NCI-H524 treated with DMSO at 0.1 percent for 48 hours (cell line): ENCODE measurements at regions not wholly inside any gene's neighbourhood (a gene's known extent, or its start where the extent isn't known, plus 50 kb on each side); places are given as distances from the start of the nearest gene placed in this dataset.
"Not testable (repeated sequence)": the region's sequence is repeated elsewhere in the genome, so short reads cannot be mapped to it uniquely, and the experiment has no call there.

Source experiments
- DNase-seq: peaks from one replicate; lab custom pipeline; 2025; lab: John Stamatoyannopoulos, UW

DNA sequence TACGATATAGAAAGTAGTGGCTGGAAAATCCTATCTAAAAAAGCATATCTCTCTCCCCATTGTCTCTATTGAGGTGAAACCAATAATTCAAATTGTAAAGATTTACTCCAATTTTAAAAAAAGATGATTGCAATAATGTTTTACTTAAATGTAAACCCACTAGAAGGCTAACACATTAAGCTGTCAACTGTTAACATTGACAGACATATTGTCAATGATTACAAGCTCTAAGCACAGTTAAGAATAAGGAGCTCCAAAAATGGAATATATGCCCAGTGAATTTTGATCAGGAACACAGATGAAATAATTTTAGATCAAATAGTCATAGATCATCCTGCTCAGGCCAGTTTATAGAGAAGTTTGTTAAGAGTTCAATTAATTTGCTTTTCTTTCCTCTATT, 123.6 kb upstream of the NETO1 start:
- DNase-seq, result no peak

DNA sequence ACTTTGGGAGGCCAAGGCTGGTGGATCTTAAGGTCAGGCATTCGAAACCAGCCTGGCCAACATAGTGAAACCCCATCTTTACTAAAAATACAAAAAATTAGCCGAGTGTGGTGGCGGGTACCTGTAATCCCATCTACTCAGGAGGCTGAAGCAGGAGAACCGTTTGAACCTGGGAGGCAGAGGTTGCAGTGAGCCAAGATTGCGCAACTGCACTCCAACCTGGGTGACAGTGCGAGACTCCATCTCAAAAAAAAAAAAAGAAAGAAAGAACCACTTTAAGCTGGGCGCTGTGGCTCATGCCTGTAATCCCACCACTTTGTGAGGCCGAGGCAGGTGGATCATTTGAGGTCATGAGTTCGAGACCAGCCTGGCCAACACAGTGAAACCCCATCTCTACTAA, 119.8 kb upstream of the NETO1 start:
- not testable (repeated sequence) for DNase-seq

DNA sequence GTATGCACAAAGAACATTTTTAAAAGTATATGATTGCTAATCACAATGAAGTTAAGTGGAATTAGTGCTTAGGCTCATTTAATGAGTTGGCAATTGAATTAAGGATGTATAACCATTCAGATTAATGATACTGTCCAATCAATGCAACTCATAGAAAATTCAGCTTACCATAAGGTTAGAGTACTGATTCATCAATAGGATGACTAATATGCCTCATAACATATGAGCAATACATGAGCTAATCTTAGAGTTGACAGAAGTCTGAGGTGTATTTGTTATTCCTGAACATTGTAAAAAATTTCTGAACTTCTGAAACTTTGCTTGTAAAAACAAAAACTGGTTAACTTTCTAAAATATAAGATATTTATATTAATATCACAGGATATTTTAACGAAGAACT, 118.3 kb upstream of the NETO1 start:
- DNase-seq, result no peak

DNA sequence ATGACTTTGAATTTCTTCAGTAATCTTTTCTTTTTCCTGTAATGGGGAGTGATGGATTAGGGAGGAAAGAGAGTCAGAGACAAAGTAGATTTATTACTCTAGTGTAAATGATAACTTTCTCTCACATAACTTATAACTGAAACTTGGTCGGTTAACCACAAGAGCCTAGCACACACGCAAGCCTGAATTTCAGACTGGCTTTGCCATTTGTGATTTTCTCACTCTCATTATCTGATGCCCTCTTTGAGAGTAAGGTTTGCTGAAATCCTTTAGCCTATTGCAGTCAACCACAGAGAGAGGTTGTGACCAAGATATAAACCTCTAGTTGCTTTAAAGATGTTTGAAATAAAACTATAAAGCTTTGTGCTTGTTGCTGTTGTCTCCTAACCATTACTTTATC, 117.9 kb upstream of the NETO1 start:
- no peak for DNase-seq

DNA sequence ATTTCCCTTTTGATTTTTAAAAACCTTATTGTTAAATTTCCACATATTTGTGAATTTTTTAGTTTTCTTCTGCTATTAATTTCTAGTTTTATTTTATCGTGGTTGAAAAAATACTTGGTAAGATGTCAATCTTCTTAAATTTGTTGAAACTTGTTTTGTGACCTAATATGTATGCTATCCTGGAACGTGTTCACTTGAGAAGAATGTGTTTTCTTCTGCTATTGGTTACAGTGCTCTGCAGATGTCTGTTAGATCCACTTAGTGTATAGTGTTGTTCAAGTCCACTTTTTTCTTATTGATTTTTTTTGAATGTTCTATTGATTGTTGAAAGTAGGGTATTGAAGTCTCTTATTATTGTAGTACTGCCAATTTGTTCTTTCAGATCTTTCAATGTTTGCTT, 116.5 kb upstream of the NETO1 start:
- DNase-seq, result no peak

DNA sequence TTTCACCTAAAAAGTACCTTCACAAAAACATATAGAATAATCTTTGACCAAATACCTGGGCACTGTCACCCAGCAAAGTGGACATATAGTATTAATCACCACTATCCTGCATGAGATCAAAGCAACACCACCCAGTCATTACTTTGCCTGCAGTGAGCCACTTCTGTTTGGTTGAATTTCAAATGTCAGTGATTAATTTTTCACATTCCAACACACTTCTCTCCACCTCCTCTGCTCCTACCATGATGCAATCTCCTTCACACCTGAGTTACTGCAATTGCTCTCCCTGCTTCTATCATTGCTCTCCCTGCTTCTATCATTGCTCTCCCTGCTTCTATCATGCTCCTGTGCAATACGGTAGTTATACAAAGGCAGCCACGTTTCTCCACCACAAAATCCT, 106.1 kb upstream of the NETO1 start:
- no peak for DNase-seq

DNA sequence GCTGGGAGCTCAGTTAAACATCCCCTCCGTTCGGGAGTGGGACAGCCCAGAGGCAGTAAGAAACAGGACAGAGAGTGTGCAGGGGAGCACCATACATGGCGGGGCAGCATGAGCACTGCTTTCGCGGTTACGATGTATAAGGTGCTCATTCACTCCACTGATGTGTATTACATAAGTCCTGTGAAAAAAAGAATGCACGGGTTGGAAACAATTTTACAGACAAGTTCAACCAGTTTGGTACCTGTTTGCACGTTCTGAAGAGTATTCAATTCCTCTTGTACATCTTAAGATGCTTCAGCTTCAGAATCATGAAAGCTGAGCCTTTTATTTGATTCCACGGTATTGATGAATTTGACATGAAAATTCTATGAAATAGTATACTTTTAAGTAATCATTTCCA, 97.8 kb upstream of the NETO1 start:
- DNase-seq, result no peak

DNA sequence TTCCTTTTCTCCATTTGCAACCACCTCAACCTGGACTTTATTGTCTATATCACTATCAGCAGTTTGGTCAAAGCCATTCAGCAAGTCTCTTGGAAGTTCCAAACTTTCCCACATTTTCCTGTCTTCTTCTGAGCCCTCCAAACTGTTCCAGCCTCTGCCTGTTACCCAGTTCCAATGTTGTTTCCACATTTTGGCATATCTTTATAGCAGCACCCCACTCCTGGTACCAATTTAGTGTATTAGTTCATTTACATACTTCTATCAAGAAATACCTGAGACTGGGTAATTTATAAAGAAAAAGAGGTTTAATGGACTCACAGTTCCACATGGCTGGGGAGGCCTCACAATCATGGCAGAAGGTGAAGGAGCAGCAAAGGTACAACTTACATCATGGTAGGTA, 90.4 kb upstream of the NETO1 start:
- DNase-seq, result not testable (repeated sequence)

DNA sequence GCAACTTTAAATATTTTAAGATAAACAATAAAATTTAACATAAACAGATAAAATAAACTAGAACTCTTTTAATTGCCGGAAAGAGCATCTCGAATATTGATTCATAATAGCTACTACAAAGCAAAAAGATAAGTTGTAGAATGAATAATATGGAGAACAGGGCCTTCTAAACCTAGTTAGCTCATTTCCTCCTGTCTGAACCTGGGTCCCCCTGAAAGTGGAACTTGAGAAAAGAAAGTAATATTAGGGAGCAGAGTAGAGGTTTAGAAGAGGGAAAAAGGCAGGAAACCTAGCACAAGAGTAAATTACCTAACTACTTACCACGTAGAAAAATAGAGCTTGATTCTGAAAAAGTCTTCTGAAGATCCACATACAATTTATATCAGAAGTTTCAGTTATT, 80.7 kb upstream of the NETO1 start:
- DNase-seq, result no peak

DNA sequence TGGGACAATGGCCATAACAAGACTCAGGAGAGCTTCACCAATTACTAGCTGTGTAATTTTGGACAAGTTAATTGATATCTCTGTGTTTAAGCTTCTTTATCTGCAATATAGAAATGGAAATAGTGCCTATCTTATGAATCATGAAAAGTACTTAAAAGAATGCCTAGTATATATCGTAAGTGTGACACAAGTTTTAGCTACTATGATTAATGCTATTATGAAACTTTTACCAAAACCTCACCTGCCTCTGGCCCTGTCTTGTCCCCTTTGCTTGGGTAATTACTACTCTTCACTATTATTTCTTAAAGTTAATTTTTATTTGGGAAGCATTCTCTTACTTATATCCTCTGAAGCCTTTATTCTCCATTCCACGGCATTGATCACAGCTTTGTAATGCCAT, 75.0 kb upstream of the NETO1 start:
- no peak for DNase-seq

DNA sequence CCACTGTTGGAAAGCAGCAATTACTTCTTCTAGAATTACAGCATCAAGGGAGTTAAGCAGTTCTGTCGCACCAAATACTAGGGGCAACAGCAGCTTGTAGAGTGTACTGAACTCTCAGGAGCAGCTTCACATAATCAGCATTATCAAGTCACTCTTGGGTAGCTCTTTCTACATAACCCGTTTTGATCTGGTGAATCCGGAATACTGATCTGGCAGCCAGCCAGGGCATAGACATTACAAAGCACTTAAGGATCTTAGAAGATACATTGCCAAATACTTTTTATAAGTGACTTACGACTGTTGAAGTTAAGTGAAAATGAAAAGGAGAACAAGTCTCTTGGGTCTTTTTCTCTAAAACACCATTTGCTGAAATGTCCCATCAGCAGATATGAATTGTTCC, 73.2 kb upstream of the NETO1 start:
- DNase-seq, result no peak

DNA sequence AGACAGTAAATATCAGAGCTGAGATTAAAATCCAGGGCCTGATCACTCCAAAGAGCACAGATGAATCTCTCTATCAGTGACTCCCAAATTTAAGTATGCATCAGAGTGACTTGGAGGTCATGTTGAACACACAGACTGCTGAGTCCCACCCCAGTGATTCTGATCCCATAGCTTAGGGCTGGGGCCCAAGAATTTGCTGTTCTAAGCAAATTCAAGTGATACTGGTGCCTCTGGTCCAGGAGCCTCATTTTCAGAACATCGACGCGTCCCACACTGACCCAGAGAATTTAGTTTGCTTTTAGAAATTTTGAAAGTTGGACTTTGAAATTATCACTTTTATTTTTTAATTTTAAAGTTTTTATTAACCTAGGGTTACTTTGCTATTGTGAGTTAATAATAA, 72.7 kb upstream of the NETO1 start:
- DNase-seq, result no peak

DNA sequence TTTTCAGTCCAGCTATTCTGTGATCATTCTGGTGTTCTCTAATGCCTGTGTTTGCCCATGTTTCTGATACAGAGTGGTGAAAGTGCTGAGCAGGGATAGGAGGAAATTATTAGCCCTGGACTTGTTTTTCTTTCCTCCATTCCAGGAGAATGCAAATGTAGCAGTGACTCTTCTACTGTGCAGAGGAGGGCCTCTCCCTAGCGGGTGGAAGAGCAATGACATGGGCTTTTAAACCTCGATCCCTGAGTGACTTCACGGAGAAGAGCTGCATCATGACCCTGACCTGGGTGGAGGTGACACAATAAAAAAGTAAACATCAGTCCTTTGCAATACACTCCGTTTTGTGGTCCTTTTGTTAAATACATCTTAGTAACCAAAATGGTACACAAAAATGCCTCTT, 68.0 kb upstream of the NETO1 start:
- no peak for DNase-seq

DNA sequence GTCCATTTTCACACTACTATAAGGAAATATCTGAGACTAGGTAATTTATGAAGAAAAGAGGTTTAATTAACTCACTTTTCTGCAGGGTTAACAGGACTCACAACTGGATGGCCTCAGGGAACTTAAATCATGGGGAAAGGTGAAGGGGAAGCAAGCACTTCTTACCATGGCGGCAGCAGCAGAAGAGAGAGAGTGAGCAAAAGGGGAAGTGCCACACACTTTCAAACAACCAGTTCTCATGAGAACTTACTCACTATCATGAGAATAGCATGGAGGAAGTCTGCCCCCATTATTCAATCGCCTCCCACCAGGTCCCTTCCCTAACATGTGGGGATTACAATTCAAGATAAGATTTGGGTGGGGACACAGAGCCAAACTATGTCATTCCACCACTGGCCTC, 55.1 kb upstream of the NETO1 start:
- no peak for DNase-seq
